Body of pancreas (tissue), 4 donors: ENCODE measurements at regions not wholly inside any gene's neighbourhood (a gene's known extent, or its start where the extent isn't known, plus 50 kb on each side); places are given as distances from the start of the nearest gene placed in this dataset.
"Not testable (repeated sequence)": the region's sequence is repeated elsewhere in the genome, so short reads cannot be mapped to it uniquely, and the experiment has no call there.

Experiments used
- CTCF ChIP-seq, 7 experiments: fragments of 450-650 bp in 4 of 7; fragments of 200-600 bp in 3 of 7; sonication (generic) in 3 of 7; IDR thresholded peaks; one replicate each; pipeline ENCODE4 v1.5.1; 2016 to 2019; ENCODE audit warnings: antibody characterized with exemption in 7 of 7
- POLR2A ChIP-seq, 3 donors: fragments of 450-650 bp; IDR thresholded peaks; one replicate each; pipeline ENCODE4 v1.6.1; 2016; ENCODE audit warnings: antibody characterized with exemption in 3 of 3, mild to moderate bottlenecking in 2 of 3

- TF ChIP-seq CTCF, POLR2A (IDR thresholded peaks at IDR 0.05): not testable (repeated sequence)
These were observed 53.2 kb upstream of the SGCG start for GRCh38 chr13:23127540-23127939.
